ENCODE measurements at regions not wholly inside any gene's neighbourhood (a gene's known extent, or its start where the extent isn't known, plus 50 kb on each side); places are given as distances from the start of the nearest gene placed in this dataset.
"Not testable (repeated sequence)": the region's sequence is repeated elsewhere in the genome, so short reads cannot be mapped to it uniquely, and the experiment has no call there.

- DNase-seq: peak; percentile 22
Observed at GRCh38 chr10:23545866-23546265, 107.0 kb downstream of the OTUD1 start.

GRCh38 chr10:23556727-23557440, 118.0 kb downstream of the OTUD1 start:
- DNase-seq: no peak

GRCh38 chr10:23557777-23558176, 118.9 kb downstream of the OTUD1 start:
- no peak for DNase-seq

DNA sequence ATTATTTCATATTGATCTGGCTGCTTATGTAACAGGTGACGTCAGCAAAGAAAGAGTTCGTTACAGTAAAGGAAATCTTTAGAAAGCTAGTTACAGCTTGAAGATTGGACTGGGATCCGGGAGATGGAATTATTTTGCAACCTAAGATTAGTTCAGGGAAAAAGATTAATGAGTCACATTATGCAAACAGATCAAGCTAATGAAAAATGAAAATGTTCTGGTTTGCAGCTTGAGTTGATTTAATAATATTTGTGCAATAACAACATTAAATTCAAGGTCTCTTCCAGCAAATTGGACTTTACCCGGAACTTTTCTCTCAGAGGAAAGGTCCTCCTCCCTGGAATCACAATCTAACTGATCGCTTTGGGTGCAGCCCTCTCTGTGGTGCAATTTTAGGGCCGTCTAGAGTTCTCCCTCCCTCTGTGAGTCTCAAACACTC, 119.5 kb downstream of the OTUD1 start:
- no peak for DNase-seq

DNA sequence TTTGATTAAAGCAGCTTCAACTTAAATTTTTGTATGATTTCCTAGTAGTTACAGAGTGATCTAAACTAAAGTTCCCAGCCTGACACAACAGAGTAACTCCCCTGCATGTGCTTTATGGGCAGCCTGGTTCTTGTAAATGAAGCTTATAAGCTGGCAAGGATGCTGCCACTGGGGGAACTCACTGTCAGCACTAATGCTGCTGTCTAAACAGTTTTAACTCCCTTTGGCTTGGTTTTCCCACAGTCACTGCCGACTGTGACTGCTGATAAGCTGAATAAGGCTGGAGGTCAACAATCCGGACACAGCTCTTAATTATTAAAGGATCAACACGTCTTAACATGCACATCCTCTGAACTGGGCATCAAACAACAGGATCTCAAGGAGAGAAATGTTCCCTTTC, 130.1 kb downstream of the OTUD1 start:
- no peak for DNase-seq

- no peak for DNase-seq
Observed at GRCh38 chr10:23571884-23572283, 133.0 kb downstream of the OTUD1 start.

- DNase-seq: no peak
Observed at GRCh38 chr10:23581906-23582450, 143.1 kb downstream of the OTUD1 start.

DNA sequence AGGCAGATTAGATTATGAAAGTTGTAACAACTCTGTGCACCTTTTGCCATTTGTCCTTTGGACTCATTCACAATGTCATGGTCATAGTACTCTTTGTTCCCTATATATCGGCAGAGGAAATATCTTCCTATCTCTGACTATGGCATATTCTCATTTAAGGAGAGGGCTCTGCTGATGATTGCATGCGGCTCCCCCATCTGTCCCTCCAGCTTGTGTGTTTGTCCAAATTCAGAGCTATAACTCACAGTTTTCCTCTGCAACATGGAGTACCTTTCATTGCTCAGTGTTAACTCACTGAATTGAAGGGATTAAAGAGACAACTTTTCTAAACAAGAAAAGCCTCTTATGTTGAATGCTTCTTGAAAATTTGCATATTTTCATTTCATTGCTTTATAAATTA, 145.5 kb downstream of the OTUD1 start:
- no peak for DNase-seq

- DNase-seq: no peak
Observed at GRCh38 chr10:23585186-23585585, 146.3 kb downstream of the OTUD1 start.

- DNase-seq: no peak
Observed at GRCh38 chr10:23585666-23586065, 146.8 kb downstream of the OTUD1 start.

- DNase-seq: not testable (repeated sequence)
Observed at GRCh38 chr10:23595278-23595677, 156.4 kb downstream of the OTUD1 start.

GRCh38 chr10:23604613-23605012, 165.7 kb downstream of the OTUD1 start:
- no peak for DNase-seq

DNA sequence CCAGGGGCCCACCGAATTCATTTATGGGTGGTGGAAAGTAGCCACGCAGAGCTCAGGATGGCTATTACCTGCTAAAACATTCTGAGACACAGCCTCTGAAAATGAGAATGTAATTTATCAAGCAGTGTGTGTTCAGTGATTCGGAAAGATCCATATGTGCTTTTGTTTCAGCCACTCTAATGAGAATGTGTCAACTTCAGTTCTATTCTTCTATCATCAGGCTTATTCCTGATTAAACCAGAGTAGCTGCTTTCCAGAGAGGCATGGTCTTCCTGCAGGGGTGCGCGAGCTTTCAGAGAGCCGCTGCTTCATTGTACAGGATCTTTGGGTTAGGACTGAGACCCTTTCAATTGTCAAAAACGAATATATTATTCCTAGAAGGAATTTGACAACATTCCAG, 167.6 kb downstream of the OTUD1 start:
- DNase-seq: no peak

- no peak for DNase-seq
Observed at GRCh38 chr10:23608926-23609325, 170.1 kb downstream of the OTUD1 start.

DNA sequence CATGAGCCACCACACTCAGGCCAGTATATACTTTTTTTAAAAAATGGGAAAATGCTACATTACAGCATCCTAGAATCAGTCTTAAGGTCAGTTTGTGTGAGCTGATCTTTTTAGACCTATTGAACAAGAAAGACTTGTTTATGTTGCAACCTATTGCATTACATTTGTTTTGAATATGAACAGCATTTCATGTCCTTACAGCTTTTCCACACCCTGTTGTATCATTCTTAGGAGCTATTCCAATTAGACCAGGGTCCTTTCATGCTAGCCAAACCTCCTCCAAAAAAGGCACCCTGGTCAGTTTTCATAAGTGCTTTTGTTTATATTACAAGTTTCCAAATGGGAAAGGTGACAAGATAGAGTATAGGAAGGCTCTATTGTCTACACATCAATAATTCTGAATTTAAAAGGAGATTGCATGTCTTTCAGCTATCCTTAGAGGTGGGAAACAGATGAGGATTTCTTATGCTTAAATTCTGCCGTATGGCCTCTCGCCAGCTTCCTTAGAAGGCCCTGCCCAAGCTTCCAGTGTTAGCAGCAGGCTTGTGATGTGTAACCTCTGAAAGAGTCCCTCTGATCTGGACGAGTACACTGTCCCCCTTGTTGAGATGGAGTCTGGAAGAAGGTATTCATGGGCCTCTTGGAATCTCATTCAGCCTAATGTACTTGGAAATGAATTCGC, 171.9 kb downstream of the OTUD1 start:
- DNase-seq: no peak

- no peak for DNase-seq
Observed at GRCh38 chr10:23611308-23612029, 172.6 kb downstream of the OTUD1 start.

GRCh38 chr10:23613900-23614299, 175.0 kb downstream of the OTUD1 start:
- DNase-seq: no peak

GRCh38 chr10:23614483-23614882, 175.6 kb downstream of the OTUD1 start:
- DNase-seq: no peak

GRCh38 chr10:23630376-23630775, 191.5 kb downstream of the OTUD1 start:
- no peak for DNase-seq

DNA sequence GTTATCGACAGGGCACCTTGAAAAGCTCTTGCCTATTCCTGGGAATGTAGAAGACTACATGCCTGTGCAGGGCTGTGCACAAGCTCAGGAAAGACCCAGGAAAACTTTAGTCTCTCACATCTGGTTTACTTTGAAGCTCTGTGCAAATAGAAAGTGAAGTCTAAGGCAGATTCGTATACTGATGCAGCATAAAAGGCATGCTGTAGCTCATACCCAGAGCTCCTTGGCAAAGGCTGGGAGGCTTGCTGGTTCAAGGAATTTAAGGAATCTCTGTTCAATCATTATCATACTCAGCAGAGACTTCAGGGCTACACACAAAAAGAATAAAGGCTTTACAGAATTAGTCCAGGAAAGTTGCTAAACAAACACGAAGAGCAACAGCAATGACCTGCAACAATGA, 192.0 kb downstream of the OTUD1 start:
- DNase-seq: no peak

DNA sequence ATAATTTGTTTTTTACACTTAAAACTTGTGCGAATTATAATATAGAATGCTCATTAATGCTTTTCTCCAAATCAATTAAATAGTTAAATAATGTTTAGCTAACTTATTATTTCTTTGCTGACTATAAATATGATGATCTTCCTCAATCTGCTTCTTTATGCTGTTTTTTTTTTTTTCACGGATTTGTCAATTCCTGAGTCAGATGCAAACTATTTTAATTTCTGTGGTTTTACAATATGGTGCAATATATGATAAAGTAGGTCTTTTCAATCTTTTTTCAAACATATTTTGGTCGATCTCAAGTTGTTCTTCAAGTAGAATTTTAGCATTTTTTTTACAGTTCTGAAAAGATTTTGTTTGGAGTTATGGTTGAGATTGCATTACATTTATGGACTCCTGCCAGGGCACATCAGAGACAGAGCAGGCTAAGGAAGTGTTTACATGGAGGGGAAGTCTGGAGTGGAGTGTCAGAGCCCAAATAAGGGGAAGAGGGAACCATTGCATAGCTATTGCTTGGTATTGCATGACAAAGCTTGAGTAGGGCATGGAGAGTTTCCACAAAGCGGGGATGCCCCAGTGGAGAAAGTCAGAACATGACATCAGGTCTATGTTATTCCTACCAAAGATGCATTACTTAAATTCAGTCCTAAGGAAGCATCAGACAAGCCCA, 204.4 kb downstream of the OTUD1 start:
- peak; percentile 83 for DNase-seq

DNA sequence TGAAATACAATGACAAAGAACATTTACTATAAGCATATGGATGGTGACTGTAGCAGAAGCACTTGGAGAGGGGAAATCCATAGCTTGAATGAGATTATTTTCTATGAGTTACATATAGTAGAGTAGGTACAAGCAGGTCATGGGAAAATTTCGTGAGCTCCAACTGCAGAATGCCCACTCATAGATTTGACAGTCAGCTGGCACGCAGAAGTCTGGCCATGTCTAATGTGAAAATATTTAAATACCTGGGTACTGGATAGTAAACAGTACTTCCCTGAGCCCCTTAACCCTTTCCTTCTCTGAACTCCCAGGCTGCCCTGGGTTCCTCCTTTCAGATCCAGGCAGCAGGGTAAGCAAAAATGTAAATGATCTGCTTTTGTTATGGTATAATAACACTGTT, 209.7 kb downstream of the OTUD1 start:
- DNase-seq: no peak

DNA sequence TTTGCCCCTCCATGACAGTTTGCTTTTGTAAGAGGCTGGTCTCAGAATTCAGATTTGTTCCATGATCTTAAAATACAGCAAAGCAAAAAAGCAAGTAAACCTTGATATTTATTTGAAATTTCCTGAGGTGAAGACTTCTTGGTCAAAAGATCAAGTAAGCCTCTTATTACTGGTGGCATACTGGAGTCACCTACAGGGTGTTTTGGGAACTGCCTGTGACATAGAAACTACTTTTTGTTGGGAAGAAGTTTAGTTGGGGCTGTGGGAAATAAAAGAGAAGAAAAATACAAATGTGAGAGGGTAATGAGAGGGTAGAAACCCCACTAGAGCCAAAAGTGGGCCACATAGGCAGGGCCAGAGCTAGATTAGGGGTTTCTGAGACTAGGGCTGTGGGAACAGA, 217.9 kb downstream of the OTUD1 start:
- DNase-seq: no peak
